Activated CD8-positive, alpha-beta T cell treated with anti-CD3 and anti-CD28 coated beads for 36 hours (primary cell): ENCODE measurements at regions not wholly inside any gene's neighbourhood (a gene's known extent, or its start where the extent isn't known, plus 50 kb on each side); places are given as distances from the start of the nearest gene placed in this dataset.

Experiments
- ATAC-seq: fragments of 200-7000 bp; cut with Tn5 transposase; one replicate; pipeline ENCODE4 v1.10.0; 2021; ENCODE audit warnings: mild to moderate bottlenecking, moderate library complexity
- CTCF ChIA-PET: fragments of 350-600 bp; sonication (Branson Sonifier 250); formaldehyde crosslinking; loops from one replicate; lab custom pipeline; 2021; ENCODE audit warnings: antibody characterized with exemption; lab: Charles Lee
- POLR2A ChIA-PET: fragments of 350-600 bp; sonication (Branson Sonifier 250); formaldehyde crosslinking; loops from one replicate; lab custom pipeline; 2021; ENCODE audit warnings: antibody characterized with exemption; lab: Charles Lee
- DNase-seq: peaks from one replicate; pipeline ENCODE4 v3.0.0-alpha.2; 2020
- H3K27ac Mint-ChIP-seq: one replicate; pipeline ENCODE4 v1.8.0; 2021; ENCODE audit warnings: mild to moderate bottlenecking, mixed read lengths
- H3K27me3 Mint-ChIP-seq: one replicate; pipeline ENCODE4 v1.8.0; 2021; ENCODE audit warnings: mixed read lengths
- H3K36me3 Mint-ChIP-seq: one replicate; pipeline ENCODE4 v1.8.0; 2021; ENCODE audit warnings: low read depth, mixed read lengths
- H3K4me1 Mint-ChIP-seq: one replicate; pipeline ENCODE4 v1.8.0; 2021; ENCODE audit warnings: low read depth, mixed read lengths
- H3K4me3 Mint-ChIP-seq: one replicate; pipeline ENCODE4 v1.8.0; 2021; ENCODE audit warnings: mild to moderate bottlenecking, moderate library complexity, mixed read lengths
- H3K9me3 Mint-ChIP-seq: one replicate; pipeline ENCODE4 v1.8.0; 2021; ENCODE audit warnings: mixed read lengths
- CTCF ChIP-seq: fragments of 200-600 bp; IDR thresholded peaks from one replicate; pipeline ENCODE4 v1.8.0; 2022; ENCODE audit warnings: antibody characterized with exemption, mild to moderate bottlenecking
- intact Hi-C: fragments of 100-400 bp; cut with micrococcal nuclease; formaldehyde crosslinking; loops from one replicate; pipeline ENCODE4 v1.10.0; 2022

- H3K4me1 Mint-ChIP-seq: no peaks in the 10 kb centered on the region
Observed at GRCh38 chr18:70503060-70503459, 214.2 kb downstream of the SOCS6 start.

GRCh38 chr18:70501358-70501757 lies 212.5 kb downstream of the SOCS6 start:
- no peaks in the 10 kb centered on the region for H3K9me3 Mint-ChIP-seq
- no peak for TF ChIP-seq CTCF
- CTCF ChIA-PET: no interaction called here
- H3K27ac Mint-ChIP-seq: no peak overlapping the region
- H3K27me3 Mint-ChIP-seq: no peaks in the 10 kb centered on the region
- ATAC-seq (no peak), DNase-seq (no peak)
- POLR2A ChIA-PET: no interaction called here
- H3K36me3 Mint-ChIP-seq: no peaks in the 10 kb centered on the region
- H3K4me1 Mint-ChIP-seq: no peaks in the 10 kb centered on the region
- no peak overlapping the region for H3K4me3 Mint-ChIP-seq
- intact Hi-C loops: no loop called here

More at GRCh38 chr18:70503060-70503459, 214.2 kb downstream of the SOCS6 start:
- POLR2A ChIA-PET: no interaction called here
- intact Hi-C loops: no loop called here
- Mint-ChIP-seq H3K27me3 (no peaks in the 10 kb centered on the region), H3K36me3 (no peaks in the 10 kb centered on the region), H3K4me3 (no peak overlapping the region), H3K9me3 (no peaks in the 10 kb centered on the region), H3K27ac (no peak overlapping the region)
- CTCF ChIA-PET: no interaction called here
- DNase-seq (no peak), ATAC-seq (no peak)
- TF ChIP-seq CTCF: no peak

- intact Hi-C loops: no loop called here
- no peak for TF ChIP-seq CTCF
- POLR2A ChIA-PET: no interaction called here
- H3K4me1 Mint-ChIP-seq: no peaks in the 10 kb centered on the region
- no peak overlapping the region for H3K27ac Mint-ChIP-seq
- no peak for DNase-seq
- CTCF ChIA-PET: interaction anchor here (1.4 to 2.1 kb wide), 2 partner anchors 9 to 11 kb away, joined by 4 to 18 read pairs; no protein-coding TSS in a partner anchor
- H3K9me3 Mint-ChIP-seq: no peaks in the 10 kb centered on the region
- no peaks in the 10 kb centered on the region for H3K36me3 Mint-ChIP-seq
- ATAC-seq: no peak
- no peaks in the 10 kb centered on the region for H3K27me3 Mint-ChIP-seq
- H3K4me3 Mint-ChIP-seq: no peak overlapping the region
Observed at GRCh38 chr18:70500748-70501147, 211.9 kb downstream of the SOCS6 start.

DNA sequence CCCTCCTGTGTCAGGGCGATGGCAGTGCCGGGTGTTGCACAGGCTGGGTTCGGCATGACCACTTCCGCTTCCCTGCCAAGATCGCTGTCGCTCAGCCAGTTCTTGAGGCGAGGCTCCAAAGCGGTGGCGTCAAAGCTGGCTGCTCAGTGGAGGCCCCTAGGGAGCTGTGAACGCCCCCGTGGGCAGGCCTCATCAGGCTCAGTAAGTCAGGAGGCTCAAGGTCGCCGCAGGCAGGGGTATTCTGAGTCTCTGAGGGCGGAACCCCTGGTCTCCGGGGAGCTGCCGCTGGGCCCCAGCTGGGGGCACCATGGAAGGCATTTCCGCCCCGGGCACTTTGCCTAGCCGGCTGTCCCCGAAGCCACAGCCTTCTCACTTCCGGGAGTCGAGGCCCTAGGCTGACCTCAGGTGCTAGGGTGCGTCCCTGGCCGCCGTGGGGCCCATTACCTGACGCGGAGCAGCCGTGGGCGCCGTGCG lies 210.4 kb downstream of the SOCS6 start:
- peak; percentile 3 for DNase-seq

More for the DNA sequence above, 210.4 kb downstream of the SOCS6 start:
- POLR2A ChIA-PET: interaction anchor here (1.0 kb wide), 1 partner anchor 9 kb away, joined by 3 read pairs; no protein-coding TSS in a partner anchor
- Mint-ChIP-seq H3K4me3 (no peak overlapping the region), H3K36me3 (no peaks in the 10 kb centered on the region), H3K27ac (no peak overlapping the region), H3K4me1 (no peaks in the 10 kb centered on the region), H3K27me3 (no peaks in the 10 kb centered on the region), H3K9me3 (no peaks in the 10 kb centered on the region)
- CTCF ChIA-PET: interaction anchor here (1.4 to 2.1 kb wide), 2 partner anchors 8 to 10 kb away, joined by 4 to 18 read pairs; no protein-coding TSS in a partner anchor
- TF ChIP-seq CTCF: no peak
- intact Hi-C loops: no loop called here
- ATAC-seq: peak; percentile 37
